HG03432 (cell line): ENCODE measurements at regions not wholly inside any gene's neighbourhood (a gene's known extent, or its start where the extent isn't known, plus 50 kb on each side); places are given as distances from the start of the nearest gene placed in this dataset.

Experiments
- ATAC-seq: cut with Tn5 transposase; IDR thresholded peaks from one replicate; pipeline ENCODE4 v1.9.1; 2021; ENCODE audit warnings: mild to moderate bottlenecking, moderate library complexity; ENCODE audit not compliant: unreplicated experiment

DNA sequence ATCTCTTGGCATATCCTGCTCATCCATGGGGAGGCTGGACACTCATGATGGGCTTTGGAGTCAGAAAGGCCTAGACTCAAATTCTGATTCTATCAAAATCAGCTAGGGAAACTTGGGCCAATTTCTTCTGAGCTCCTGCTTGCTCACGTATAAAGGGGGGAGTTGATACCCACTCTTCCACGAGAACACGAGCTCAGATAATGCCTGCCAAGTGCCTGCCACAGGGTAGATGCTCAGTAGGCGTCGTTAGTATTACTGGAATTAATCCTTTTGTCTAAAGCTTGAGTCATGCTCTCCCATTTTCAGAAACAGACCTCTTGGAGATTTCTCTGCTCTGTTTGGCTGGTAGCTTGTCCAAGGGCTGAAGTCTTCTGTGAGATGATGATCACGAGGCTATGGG, 238.3 kb upstream of the MVB12B start:
- no peak for ATAC-seq

DNA sequence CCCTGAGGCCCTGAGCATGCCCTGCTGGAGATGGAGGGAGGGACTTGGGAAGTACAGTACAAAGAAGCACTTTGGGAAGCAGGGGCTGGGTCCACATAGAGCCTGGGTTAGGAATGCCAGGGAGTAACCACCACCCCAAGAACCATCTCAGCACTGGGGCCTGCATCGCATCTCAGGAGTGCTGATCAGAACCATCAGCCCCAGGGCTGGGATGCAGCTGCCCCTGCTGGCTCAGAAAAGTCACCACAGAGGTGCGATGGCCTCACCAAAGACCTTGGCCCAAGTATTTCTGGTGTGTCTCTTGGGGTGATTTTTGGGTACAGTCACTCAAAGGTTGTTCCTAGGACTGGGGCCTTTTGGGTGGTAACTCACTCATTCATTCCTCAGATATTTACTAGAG, 236.8 kb upstream of the MVB12B start:
- ATAC-seq: no peak

DNA sequence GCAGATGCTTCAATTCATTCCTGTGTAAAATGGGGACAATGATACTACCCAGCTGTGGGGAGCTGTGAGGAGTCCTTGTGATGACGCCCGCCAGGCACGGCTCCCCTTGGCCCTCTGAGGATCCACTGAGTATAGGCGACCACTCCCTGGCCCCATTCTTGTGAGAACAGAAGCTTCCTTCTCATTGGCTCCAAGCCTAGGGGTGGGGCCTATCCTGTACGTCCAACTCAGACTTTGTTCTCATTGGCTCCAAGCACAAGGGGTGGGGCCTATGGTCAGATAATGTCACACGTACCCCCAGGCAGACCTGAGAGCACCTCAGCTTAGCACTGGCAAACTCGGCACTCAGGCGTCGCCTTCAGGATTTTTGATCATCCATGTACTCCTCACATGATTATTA, 232.9 kb upstream of the MVB12B start:
- no peak for ATAC-seq

DNA sequence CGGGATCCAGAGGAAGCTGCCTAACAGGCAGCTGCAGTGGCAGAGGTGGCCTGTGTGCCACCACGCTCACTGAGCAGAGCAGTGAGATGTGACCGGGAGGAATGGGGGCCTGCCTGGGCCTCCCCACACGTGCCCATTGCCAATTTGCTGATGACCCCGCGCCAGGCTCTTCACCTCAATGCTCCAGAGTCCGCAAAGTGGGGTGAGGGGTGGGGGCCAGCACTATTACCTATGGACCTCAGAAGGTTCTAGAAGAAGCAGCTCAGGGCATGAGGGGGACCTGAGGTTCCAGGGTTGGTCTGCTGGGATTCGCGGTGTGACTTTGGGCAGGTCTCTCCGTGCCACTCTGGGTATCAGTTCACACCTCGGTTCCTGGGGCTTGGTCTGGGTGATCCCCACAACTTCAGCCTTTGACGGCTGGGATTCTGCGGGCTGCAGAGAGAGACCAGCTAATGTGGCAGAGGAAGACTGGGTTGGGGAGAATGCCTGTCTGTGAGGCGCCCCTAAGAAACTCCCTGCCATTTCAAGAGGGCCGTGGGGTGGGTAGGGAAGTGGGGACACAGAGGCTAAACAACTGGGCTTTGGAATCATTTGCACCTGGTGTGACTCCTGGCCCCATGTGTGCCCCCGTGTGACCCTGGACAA, 231.0 kb upstream of the MVB12B start:
- ATAC-seq: no peak

DNA sequence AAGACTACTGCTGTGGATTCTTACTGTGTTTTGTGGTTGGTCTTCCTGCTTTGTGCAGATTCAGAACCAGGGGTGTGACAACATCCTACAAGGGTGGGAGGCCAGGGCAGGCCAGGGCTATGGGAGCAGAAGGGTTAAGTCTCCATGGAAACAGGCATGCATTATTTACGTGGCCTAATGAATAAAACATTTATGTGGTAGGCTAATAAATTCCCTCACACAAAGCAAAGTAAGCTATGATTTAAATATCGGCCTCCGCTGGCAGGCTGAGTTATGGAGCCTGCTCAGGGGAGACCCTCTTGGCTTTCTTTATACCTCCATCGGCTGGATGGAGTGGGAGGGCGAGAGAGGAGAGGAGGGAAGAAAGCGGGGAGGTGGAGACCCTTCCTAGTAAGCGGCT, 230.3 kb upstream of the MVB12B start:
- no peak for ATAC-seq

DNA sequence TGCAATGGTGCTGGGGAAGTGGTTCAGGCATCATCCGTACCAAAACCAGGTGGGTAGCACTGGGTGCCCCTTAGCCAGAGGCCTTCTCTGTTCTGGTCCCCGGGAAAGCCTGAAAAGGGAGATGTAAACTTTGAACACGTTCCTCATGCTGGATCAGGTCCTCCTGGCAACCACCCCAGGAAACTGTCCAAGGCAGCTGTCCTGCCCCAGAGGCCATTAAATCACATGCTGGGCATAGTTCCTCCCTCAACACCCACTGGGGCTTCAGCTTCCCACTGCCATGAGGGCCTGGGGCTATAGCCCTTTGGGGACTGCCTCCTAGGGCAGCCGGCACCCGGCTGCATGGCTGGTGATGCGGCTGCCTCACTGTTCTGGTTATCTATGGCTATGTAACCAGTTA, 228.9 kb upstream of the MVB12B start:
- no peak for ATAC-seq

DNA sequence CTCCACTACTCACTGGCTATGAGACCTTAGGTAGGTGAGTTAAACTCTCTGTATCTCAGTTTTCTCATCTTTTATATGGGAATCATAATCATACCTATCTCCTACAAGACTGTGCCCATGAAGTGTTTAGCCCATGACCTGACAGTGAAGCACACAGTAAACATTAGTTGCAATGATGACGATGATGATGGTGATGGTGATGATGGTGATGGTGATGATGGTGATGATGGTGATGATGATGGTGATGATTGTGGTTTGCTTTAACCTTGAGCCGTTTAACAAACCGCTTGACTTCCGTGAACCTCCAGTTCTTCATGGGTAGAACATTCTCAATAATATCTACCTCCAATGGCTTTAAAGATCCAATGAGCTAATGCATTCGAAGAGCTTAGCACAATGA, 220.2 kb upstream of the MVB12B start:
- no peak for ATAC-seq

DNA sequence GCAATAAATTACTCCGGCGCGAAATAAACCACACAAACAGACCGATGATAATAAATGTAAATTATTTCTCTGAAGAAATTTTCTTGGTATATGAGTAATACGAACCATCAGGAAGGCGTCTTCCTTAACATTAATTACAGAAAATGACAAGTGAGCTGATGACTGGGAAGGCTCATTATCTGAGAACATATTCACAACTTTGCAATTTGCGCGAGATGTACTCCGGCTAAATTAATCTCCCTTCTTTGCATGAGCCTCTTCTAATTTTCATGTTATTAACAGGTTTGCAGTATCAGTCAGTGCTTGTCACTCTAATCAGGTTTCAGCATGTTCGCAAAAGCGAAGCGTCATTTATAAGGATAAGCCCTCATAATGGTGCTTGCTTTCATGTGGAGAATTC, 218.9 kb upstream of the MVB12B start:
- ATAC-seq: no peak

DNA sequence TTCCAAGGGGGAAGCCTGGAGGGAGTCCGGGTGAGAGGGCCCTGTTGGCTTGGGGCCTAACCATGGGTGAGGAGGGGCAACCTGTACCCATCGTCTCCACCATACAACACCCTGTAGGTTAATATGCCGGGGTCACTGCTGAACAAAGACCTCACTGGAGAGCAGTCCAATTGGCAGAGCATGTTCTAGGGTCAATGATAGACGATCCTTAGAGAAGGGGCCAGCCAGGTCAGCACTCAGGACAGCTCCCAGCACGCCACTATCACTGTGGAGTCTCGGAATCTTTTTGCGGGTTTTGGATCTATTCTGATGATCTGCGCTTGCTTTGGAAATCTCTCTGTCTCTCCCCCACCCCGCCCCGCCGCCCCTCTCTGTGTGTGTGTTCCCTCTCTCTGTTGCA, 218.4 kb upstream of the MVB12B start:
- ATAC-seq: no peak

DNA sequence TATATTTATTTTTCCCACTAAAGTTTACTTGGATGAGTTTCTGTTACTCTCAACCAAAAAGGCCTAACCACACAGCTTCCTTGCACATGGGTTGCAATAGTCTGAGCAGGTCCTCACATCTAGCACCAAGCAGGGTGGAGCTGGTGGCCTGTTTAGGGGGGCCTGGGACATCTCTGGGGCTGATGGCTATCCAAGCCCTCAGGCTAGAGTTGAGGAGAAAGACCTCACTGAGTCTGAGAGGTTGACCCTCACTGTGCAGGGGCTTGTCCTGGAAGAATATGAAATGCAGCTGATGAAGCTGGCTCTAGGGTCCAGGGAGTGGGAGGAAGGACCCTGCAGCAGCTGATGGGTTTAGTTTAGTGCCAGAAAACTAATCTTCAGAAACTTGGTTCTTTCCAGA, 217.1 kb upstream of the MVB12B start:
- ATAC-seq: no peak

DNA sequence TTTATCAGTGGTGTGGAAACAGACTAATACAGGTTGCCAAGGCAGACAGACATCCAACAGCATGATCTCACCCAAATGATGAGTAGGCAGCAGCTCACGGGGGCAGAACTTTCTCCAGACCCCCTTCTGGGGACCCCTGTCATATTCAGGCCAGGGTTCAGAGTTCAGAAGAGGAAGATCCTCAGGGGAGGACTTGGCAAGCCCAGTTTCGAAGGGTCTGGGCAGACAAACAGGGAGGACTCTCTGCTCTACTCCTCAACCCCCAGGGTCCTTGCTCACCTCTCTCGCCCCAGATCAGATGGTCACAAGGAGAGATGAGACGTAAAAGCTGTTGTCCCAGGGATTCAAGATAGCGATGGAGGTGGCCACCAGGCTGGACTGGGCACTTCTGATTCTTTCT, 215.1 kb upstream of the MVB12B start:
- ATAC-seq: no peak

DNA sequence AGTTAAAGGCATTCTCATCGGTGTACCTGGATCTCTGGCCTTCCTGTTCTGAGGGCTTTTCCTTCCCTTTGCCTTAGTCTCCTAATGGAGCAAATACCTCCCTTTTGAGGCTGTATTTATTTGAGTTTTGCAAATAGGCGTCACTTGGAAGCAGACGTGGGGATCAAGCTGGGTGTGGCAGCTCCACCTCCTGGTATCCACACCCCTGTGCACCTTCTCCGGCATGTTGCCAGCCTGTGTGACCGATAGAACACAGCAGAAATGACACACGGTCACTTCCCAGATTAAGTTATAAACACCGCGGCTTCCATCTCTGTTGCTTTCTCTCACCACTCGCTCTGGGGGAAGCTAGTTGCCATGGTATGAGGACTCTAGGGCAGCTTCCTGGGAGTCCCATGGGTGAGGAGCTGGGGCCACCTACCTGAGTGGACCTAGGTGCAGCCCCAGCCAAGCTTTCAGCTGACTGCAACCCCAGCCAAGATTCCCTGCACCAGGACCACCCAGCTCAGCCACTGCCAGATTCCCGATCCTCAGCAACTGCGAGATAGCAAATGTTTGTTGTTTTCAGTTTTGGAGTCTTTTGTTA, 214.4 kb upstream of the MVB12B start:
- no peak for ATAC-seq

DNA sequence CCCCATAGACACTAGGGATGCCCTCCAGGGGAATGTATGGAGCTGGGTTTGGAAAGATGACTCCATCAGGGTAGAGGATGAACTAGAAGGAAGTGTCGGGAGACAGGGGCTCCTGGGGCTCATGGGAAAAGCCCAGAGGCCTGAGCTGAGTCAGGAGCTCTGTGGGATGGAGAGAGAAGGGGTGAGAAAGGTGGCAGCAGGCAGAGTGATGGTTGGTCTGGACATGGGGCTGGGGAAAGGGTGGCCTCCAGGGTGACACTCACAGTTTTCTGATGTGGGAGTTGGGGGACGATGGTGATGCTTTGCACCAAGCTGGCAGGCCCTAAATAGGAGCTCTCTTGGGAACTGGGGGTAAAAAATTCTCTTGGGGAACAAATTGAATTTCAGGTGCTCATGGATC, 213.5 kb upstream of the MVB12B start:
- ATAC-seq: no peak

DNA sequence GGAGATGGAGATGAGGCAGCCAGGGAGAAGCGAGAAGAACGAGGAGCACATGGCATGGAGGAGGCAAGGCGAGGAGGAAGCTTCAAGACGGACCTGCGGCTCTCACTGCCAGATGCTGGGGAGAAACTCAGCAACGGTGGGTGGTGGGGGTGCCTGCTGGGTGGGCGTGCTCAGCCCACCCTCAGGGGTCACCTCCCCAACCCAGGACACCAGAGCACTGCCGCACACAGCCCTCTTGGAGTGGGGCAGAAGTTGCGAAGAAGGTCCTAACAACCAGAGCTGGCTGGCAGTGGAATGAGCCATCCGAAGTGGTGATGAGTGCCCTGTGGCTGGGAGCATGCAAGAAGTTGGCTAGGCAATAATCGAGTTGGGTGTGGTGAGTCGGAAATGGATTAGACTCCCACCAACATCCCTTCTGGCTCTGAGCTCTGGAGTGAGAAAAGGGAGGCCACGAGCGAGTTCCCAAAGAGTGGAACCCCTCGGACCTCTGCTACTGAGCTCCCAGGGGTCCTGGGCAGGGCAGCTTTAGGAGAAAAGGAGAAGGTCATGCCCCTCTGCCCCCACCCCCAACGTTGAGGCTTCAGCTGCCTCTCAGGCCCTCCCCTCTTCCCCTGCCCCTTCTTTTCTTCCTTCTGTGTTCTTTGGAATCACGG, 212.7 kb upstream of the MVB12B start:
- no peak for ATAC-seq

DNA sequence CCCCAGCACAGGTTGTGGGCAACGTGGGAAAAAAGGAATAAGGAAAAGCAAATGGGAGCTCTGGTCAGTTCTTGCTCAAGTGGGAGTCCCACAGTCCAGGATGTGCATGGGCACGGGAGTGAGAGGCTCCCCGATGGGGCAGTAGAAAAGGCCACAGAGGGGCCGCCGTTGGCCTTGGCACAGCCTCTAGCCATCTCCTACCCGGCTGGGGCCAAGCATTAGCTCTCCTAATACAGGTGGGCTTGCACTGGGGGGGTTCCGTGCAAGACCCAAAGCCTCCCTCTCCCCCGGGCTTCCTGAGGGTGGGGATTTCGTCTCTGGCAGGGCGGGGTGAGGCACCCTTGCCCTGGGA, 212.2 kb upstream of the MVB12B start:
- ATAC-seq: no peak

DNA sequence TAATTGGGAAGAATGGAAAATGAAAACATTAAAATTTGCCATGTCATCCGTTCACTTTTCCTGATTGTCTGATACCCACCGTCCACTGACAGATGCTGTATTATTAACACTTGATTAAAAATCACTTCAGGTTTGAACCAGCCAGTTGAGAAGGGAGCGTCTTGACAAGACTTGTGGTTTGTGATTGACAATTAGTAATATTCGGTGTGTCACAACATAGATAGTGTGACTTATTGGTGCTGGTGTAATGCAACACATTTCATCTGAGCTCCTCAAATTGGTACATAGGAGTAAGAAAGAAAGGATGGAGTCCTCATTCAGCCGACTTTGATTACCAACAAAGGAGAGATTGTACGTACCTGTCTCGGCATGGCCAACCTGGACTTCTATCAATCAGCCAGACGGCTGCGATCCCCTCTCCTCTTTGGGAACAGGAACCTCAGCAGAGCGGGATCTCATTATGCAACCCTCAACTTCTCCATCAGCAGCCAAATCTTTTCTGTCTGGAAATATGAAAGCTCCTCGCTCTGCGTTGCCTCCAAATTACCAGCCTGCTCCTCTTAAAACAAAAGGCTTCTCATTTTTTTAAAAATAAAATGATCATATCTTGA, 211.7 kb upstream of the MVB12B start:
- no peak for ATAC-seq

DNA sequence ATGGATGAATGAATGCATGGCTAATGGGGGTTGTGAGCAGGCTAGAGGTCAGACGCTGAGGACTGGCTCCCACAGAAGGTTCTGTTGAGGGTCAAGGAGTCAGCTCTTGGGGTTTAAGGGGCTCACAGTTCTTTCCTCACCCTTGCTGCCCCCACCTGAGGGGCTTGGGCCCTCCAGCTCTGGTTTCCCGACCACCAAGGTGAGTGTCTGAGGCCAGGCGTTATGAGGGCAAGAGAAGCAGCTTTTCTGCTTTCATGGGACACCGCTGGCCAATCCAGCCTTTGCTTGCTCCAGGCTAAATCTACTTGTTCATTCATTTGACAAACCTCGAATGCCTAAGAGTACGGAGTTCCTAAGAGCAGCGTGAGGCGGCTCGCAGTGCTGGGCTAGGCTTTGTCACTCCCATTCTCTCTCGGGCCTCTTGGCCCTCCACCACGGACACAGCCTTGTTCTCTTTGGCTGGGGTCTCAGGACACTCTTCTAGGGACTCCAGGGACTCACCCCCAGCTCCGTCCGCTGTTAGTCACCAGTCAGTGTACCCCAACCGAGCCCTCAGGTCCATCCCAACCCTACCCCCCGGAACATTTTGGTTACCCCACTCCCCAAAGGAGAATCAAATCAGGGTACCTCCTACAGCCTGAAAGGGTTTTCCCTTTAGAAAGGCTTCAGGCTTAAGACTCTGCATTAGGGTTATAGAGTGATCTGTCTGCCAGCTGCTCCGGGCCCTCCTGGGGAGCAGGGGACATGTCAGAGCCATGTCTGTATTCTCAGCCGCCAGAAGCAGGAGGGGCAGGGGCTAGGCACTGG, 210.1 kb upstream of the MVB12B start:
- no peak for ATAC-seq

DNA sequence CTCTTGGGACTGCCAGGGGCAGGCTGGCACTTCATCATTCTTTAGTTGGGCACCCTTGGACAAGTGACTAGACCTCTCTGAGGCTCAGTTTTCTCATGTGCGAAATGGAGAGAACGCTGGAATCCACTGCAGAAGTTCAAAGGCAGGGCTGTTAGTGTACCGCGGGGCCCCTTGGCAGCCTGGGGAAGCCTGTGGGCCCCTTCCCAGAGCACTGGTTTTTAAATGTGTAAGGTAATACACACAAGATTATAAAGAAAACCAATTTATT, 209.5 kb upstream of the MVB12B start:
- ATAC-seq: no peak

DNA sequence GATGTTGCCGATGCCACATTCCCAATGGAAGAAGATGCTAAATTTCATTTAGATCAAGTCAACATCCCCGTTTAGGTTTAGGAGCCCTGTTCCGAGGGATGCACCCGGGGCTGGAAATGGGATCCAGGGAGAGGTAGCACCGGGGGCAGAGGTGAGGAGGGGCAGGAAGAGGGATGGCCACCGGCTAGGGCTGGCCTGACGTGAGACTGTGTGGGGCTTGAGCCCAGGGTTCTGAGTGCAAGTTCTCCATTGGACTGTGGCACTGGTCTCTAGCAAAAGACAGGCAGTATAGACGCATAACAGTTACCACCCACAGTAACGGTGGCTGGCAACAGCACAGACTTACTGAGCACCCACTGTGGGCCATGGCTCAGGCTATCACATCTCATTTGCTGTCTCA, 209.0 kb upstream of the MVB12B start:
- ATAC-seq: no peak

DNA sequence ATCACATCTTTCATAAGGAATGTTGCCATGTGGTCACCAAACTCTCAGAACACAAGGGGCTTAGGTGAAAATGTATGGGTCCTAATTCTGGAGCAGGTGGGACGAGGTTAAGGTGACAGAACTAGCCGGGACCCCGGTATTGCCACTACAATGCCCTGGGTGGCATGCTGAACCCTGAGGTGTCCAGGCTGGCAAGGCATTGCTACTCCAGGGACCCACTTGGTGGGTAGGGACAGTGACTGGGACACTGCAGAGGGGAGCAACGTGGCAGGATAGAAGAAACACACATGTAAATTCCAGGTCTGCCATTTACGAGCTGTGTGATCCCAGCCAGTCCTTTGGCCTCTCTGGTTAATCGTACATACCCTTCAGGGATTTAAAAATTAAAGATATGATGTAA, 206.9 kb upstream of the MVB12B start:
- ATAC-seq: no peak

DNA sequence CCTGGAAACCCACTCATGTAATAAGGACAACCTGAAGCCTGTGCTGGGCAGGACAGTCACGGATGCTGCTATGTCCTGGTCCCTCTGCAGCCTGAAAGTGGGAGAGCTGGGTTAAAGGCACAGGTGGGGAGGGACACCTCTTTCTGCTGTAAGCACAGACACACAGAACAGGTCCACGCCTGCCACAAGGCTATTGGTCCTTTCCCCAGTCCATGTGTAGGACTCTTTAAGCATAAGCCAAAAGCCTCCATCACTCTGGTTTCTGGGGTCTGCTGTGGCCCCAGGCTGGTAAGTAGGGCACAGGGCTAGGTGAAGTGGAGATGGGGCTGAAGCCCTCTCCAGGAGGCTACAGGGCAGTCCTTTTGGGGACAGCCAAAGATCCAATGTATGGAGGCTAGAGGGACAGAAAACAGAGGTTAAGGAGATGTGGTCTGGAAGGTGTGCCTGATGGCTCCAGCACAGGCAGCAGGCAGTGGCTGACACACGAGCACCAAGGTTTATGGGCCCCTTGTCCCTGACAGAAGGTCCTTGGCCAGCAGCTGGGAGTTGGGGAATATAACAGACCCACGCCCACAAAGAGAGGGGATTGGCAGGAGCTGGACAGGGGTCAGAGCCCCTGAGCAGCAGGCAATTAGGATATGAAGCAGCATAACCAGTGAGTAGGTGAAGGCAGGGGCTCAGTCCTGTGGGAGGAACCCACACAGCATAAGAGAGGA, 203.6 kb upstream of the MVB12B start:
- no peak for ATAC-seq
